CD4-positive, alpha-beta memory T cell (primary cell): ENCODE measurements at regions not wholly inside any gene's neighbourhood (a gene's known extent, or its start where the extent isn't known, plus 50 kb on each side); places are given as distances from the start of the nearest gene placed in this dataset.

Experiments used
- CTCF ChIA-PET: fragments of 350-600 bp; sonication (Branson Sonifier 250); formaldehyde crosslinking; loops from one replicate; lab custom pipeline; 2021; ENCODE audit warnings: inconsistent platforms; ENCODE audit not compliant: partially characterized antibody; lab: Charles Lee
- POLR2A ChIA-PET: fragments of 350-600 bp; sonication (Branson Sonifier 250); formaldehyde crosslinking; loops from one replicate; lab custom pipeline; 2021; ENCODE audit not compliant: partially characterized antibody; lab: Charles Lee
- DNase-seq, 5 donors: peaks; one replicate each; pipeline versions ENCODE4 v3.0.0 to v3.0.0-alpha.2; 2020 to 2022; ENCODE audit warnings: mixed read lengths in 1 of 5
- H3K27ac ChIP-seq: one replicate; pipeline ENCODE4 v1.7.0; 2013; ENCODE audit warnings: low read depth, low read length
- H3K27me3 ChIP-seq: 2 replicates; pipeline ENCODE4 v1.7.0; 2013; ENCODE audit warnings: mild to moderate bottlenecking, low read length, moderate library complexity; ENCODE audit not compliant: insufficient read depth
- H3K36me3 ChIP-seq: 2 replicates; pipeline ENCODE4 v1.7.0; 2013; ENCODE audit warnings: mild to moderate bottlenecking, low read length, moderate library complexity; ENCODE audit not compliant: insufficient read depth
- H3K4me1 ChIP-seq: 2 replicates; pipeline ENCODE4 v1.7.0; 2013; ENCODE audit warnings: mild to moderate bottlenecking, low read length, moderate library complexity; ENCODE audit not compliant: insufficient read depth
- H3K4me3 ChIP-seq, 2 donors: one replicate each; pipeline ENCODE4 v1.7.0; 2013; ENCODE audit warnings: low read length in 2 of 2, mild to moderate bottlenecking in 1 of 2
- H3K9me3 ChIP-seq, 2 donors: one replicate each; pipeline ENCODE4 v1.7.0; 2013; ENCODE audit warnings: low read length in 2 of 2, control low read depth in 1 of 2; ENCODE audit not compliant: control insufficient read depth in 1 of 2
- H3K27ac Mint-ChIP-seq, 7 donors: one replicate each; pipeline ENCODE4 v1.8.0; 2020 to 2021; ENCODE audit warnings: mixed read lengths in 7 of 7, mild to moderate bottlenecking in 6 of 7, inconsistent platforms in 3 of 7, moderate library complexity in 3 of 7
- H3K27me3 Mint-ChIP-seq, 2 donors: one replicate each; pipeline ENCODE4 v1.8.0; 2020 to 2021; ENCODE audit warnings: mixed read lengths in 2 of 2
- H3K36me3 Mint-ChIP-seq, 2 donors: one replicate each; pipeline ENCODE4 v1.8.0; 2020 to 2021; ENCODE audit warnings: mixed read lengths in 2 of 2, inconsistent platforms in 1 of 2, mild to moderate bottlenecking in 1 of 2
- H3K4me1 Mint-ChIP-seq, 4 donors: one replicate each; pipeline ENCODE4 v1.8.0; 2020 to 2021; ENCODE audit warnings: mixed read lengths in 4 of 4, mild to moderate bottlenecking in 1 of 4
- H3K4me3 Mint-ChIP-seq, 8 donors: one replicate each; pipeline ENCODE4 v1.8.0; 2020 to 2021; ENCODE audit warnings: mixed read lengths in 8 of 8, mild to moderate bottlenecking in 7 of 8, moderate library complexity in 6 of 8, inconsistent platforms in 3 of 8
- H3K9me3 Mint-ChIP-seq, 8 donors: one replicate each; pipeline ENCODE4 v1.8.0; 2020 to 2021; ENCODE audit warnings: mixed read lengths in 8 of 8, mild to moderate bottlenecking in 5 of 8, inconsistent platforms in 3 of 8, moderate library complexity in 1 of 8
- intact Hi-C: fragments of 100-400 bp; cut with micrococcal nuclease; formaldehyde crosslinking; loops from one replicate; pipeline ENCODE4 v1.15.1; 2023

DNA sequence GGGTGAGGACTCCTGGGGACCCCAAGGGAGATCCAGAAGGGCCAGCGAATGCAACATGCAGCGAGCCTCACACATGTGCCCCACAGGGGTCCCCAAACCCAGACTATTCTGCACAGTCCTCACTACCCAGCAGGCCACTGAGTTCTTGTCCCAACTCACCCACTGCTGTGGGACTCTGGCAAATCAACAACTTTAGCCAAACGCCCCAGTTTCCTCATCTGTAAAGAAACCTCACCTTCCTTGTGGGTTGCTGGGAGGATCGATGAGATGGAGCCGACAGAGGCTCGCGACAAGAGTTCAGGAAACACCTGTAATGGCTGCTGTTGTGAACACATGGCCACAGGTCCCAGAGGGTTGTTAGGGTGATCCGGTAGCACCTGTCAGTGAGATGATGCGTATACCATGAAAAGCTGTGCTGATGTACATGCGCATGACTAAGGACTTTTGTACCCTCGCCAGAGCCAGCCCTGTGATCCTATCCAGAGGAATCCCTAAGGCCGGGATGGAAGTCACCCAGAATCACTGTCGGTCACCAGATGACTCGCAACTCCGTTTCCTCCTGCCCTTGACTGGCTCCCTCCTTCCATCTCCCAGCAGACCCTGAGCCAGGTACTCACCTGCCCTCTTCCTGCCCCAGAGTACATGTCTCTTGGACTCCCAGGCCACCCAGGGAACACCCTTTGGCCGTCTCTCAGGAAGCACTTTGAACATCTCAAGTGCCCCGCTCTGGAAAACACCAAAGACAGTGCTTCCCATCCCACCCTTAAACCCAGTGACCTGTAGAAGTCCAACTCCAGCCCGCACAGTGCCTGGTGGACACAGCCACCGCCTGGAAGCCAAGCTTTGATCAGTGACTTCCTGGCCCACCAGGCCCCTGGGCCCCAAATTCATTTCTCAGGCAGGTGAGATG, 103.3 kb upstream of the ID2 start:
- H3K9me3 Mint-ChIP-seq, result no peaks in the 10 kb centered on the region
- no peaks in the 10 kb centered on the region for H3K27me3 ChIP-seq
- intact Hi-C loops, result loop anchor here (10.0 kb wide), 1 partner anchor 106 kb away; the partner anchor contains the start of gene ID2
- H3K27me3 Mint-ChIP-seq, result peaks cover 0 to 2% of the 10 kb centered on the region in 2 donors
- no peak overlapping the region for H3K27ac Mint-ChIP-seq
- ChIA-PET POLR2A (no interaction called here), CTCF (no interaction called here)
- no peaks in the 10 kb centered on the region for H3K36me3 ChIP-seq
- peaks cover 26 to 60% (median 39%) of the 10 kb centered on the region in 4 donors for H3K4me1 Mint-ChIP-seq
- no peaks in the 10 kb centered on the region for H3K9me3 ChIP-seq
- H3K27ac ChIP-seq, result no peak overlapping the region
- H3K4me1 ChIP-seq, result peaks cover 27% of the 10 kb centered on the region
- no peak overlapping the region for H3K4me3 Mint-ChIP-seq
- no peak for DNase-seq
- no peak overlapping the region for H3K4me3 ChIP-seq
- no peaks in the 10 kb centered on the region for H3K36me3 Mint-ChIP-seq

DNA sequence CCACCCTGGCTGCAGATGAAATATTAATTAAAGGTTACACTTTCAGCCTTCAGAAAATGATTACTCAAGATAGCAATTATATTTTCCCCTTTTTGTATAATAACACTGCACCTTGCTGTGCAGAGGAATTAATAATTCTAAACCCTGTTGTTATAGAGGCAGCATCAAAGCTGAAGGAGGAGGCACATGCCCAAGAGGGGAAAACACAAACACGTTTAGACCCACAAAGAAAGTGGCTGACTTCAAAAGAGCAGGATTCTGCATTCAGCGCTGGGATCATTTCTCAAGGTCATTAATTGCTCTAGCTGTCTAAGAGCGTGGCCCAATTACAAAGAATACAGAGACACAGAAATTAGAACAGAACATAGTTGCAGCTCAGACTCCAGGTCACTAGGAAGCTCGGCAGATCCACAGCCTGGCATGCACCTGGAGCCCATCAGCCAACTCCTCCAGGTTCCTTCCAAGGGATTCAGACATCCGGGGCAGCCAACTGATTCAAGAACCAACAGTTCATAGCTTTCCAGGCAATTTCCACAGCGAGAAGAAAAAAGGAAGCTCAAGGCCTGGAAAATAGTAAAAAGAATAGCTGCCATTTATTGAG, 102.3 kb upstream of the ID2 start:
- H3K4me1 ChIP-seq, result peaks cover 26% of the 10 kb centered on the region
- POLR2A ChIA-PET, result no interaction called here

DNA sequence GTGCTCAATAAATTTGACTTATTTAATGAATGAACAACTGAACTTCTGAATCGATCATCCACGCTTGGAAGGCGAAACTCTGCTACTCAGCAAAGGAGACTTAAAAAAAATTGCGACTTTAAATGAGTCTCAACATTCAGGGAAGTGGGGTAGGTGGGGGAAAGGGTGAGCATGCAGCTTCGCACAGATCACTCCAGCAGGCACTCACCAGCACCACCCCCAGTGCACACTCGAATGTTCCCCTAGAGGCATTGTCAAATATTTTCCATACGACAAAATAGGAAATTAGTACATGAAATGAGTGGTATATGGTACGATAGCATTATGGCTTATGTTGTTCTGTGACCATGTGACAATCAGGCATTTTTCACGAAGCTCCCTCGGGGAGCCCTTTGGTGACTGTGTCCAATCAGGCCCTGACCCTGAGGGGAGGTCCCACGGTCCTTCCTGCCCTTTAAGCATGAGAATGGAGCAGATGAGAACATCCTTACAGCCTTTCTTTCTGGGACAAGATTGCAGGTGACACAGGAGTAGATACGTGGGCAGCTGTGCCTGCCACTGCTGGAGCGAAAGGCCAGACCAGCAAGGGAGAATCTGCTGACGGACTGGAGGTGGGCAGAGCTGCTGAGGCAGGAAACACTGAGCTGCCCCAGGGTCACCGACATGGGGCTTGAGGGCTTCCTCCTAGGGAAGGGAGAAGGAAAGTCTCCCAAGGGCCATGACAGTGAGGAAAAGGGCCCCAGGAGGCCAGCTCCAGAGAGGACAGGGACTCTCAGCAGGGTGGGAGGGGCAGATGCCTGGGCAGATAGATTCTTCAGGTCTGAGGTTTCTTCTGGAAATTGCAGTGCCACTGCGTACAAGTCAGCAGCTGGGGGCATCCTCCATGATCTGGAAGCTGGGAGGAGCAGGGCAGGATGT, 101.3 kb upstream of the ID2 start:
- H3K27me3 ChIP-seq, result no peaks in the 10 kb centered on the region
- intact Hi-C loops, result no loop called here
- peaks cover 16% of the 10 kb centered on the region for H3K4me1 ChIP-seq
- peak overlapping the region in 4 of 7 donors; percentile 21 to 62 (median 30) for H3K27ac Mint-ChIP-seq
- no peak for DNase-seq
- H3K27ac ChIP-seq, result no peak overlapping the region
- CTCF ChIA-PET, result interaction anchor here (1.1 to 1.2 kb wide), 2 partner anchors 856 to 1118 kb away, joined by 3 read pairs; no protein-coding TSS in a partner anchor
- H3K4me3 Mint-ChIP-seq, result no peak overlapping the region
- H3K4me1 Mint-ChIP-seq, result peaks cover 18 to 50% (median 31%) of the 10 kb centered on the region in 4 donors
- H3K27me3 Mint-ChIP-seq, result peaks cover 0 to 4% of the 10 kb centered on the region in 2 donors
- no peak overlapping the region for H3K4me3 ChIP-seq
- H3K36me3 Mint-ChIP-seq, result no peaks in the 10 kb centered on the region
- no peaks in the 10 kb centered on the region for H3K9me3 ChIP-seq
- no peaks in the 10 kb centered on the region for H3K36me3 ChIP-seq
- H3K9me3 Mint-ChIP-seq, result no peaks in the 10 kb centered on the region
- POLR2A ChIA-PET, result no interaction called here

More for the DNA sequence above, 102.3 kb upstream of the ID2 start:
- intact Hi-C loops, result loop anchor here (10.0 kb wide), 1 partner anchor 105 kb away; the partner anchor contains the start of gene ID2
- no peaks in the 10 kb centered on the region for H3K9me3 Mint-ChIP-seq
- peaks cover 0 to 4% of the 10 kb centered on the region in 2 donors for H3K27me3 Mint-ChIP-seq
- no peaks in the 10 kb centered on the region for H3K36me3 Mint-ChIP-seq
- Histone ChIP-seq H3K27me3 (no peaks in the 10 kb centered on the region), H3K4me3 (no peak overlapping the region), H3K36me3 (no peaks in the 10 kb centered on the region), H3K9me3 (no peaks in the 10 kb centered on the region), H3K27ac (no peak overlapping the region)
- CTCF ChIA-PET, result interaction anchor here (1.1 kb wide), 1 partner anchor 855 kb away, joined by 3 read pairs; no protein-coding TSS in a partner anchor
- peak overlapping the region in 1 of 7 donors; percentile 21 for H3K27ac Mint-ChIP-seq
- peaks cover 27 to 60% (median 38%) of the 10 kb centered on the region in 4 donors for H3K4me1 Mint-ChIP-seq
- no peak overlapping the region for H3K4me3 Mint-ChIP-seq
- no peak for DNase-seq

DNA sequence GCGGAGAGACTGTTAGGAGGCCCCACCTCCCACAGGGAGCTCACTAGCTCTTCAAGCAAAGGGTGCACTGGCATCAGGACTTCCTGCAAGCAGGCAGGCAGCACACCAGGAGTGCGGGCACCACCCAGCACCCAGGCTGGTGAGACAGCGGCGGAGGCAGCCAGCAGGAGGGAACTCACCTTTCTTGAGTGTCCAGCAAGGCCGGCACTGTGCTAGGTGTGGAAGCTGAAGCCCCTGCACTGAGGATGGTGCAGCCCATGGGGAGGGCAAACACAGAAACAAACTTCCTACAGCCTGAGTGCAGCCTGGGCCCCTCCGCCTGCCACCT, 100.7 kb upstream of the ID2 start:
- ChIA-PET CTCF (interaction anchor here (1.2 kb wide), 1 partner anchor 1118 kb away, joined by 3 read pairs; no protein-coding TSS in a partner anchor), POLR2A (no interaction called here)
- Histone ChIP-seq H3K4me3 (no peak overlapping the region), H3K9me3 (no peaks in the 10 kb centered on the region), H3K27me3 (no peaks in the 10 kb centered on the region), H3K4me1 (peaks cover 16% of the 10 kb centered on the region), H3K36me3 (no peaks in the 10 kb centered on the region), H3K27ac (no peak overlapping the region)
- Mint-ChIP-seq H3K4me3 (no peak overlapping the region), H3K4me1 (peaks cover 12 to 49% (median 29%) of the 10 kb centered on the region in 4 donors), H3K36me3 (no peaks in the 10 kb centered on the region), H3K9me3 (no peaks in the 10 kb centered on the region), H3K27me3 (peaks cover 0 to 5% of the 10 kb centered on the region in 2 donors), H3K27ac (peak overlapping the region in 2 of 7 donors; percentile 32 to 41)
- no peak for DNase-seq
- intact Hi-C loops, result no loop called here

DNA sequence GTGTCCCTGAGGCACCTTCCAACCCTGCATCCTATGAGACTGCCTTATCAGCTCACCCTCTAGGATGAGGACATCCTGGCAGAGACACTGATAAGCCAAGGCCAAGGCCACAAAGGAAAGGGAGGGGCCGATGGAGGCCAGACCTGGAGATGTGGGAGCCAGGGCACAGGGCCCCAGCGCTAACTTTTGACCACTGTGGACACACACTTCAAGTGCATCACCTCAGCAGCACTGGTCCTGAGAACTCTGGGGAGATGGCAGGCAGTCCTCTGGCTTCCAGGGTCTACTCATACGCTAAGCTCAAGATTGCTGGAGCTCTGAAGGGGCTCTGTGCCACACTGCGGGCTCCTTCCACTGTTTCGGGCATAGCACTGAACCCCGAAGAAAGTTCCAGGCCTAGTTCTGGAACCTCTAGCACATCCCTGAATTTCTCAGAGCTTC, 100.2 kb upstream of the ID2 start:
- Histone ChIP-seq H3K9me3 (no peaks in the 10 kb centered on the region), H3K27ac (no peak overlapping the region), H3K4me3 (no peak overlapping the region), H3K36me3 (no peaks in the 10 kb centered on the region), H3K4me1 (peaks cover 16% of the 10 kb centered on the region), H3K27me3 (no peaks in the 10 kb centered on the region)
- peaks cover 8 to 48% (median 27%) of the 10 kb centered on the region in 4 donors for H3K4me1 Mint-ChIP-seq
- no peaks in the 10 kb centered on the region for H3K36me3 Mint-ChIP-seq
- intact Hi-C loops, result no loop called here
- H3K9me3 Mint-ChIP-seq, result no peaks in the 10 kb centered on the region
- POLR2A ChIA-PET, result no interaction called here
- H3K27ac Mint-ChIP-seq, result no peak overlapping the region
- CTCF ChIA-PET, result interaction anchor here (1.2 kb wide), 1 partner anchor 1119 kb away, joined by 3 read pairs; no protein-coding TSS in a partner anchor
- peaks cover 0 to 4% of the 10 kb centered on the region in 2 donors for H3K27me3 Mint-ChIP-seq
- H3K4me3 Mint-ChIP-seq, result no peak overlapping the region
- no peak for DNase-seq

DNA sequence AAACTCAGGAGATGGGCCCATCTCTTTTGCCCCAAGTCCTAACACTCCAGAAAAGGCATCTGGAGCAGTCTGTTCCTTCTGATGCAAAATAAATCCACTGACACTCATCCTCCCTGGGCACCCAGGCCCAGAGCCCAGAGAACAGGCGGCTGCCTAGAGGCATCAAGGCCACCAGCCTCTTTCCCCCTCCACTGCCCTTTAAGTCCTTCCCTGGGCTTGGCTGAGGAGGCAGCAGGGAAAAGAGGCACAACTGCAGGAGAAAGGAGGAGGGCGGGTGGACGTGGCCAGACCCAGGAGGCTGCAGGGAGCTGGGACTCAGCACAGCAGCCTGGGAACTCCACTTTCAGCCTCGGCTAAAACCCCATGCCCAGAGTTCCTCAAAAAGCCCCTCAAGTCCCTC, 99.7 kb upstream of the ID2 start:
- Histone ChIP-seq H3K27ac (no peak overlapping the region), H3K4me3 (no peak overlapping the region), H3K4me1 (peaks cover 11% of the 10 kb centered on the region), H3K36me3 (no peaks in the 10 kb centered on the region), H3K9me3 (no peaks in the 10 kb centered on the region), H3K27me3 (no peaks in the 10 kb centered on the region)
- Mint-ChIP-seq H3K9me3 (no peaks in the 10 kb centered on the region), H3K4me3 (no peak overlapping the region), H3K27me3 (peaks cover 0 to 4% of the 10 kb centered on the region in 2 donors), H3K27ac (peak overlapping the region in 1 of 7 donors; percentile 6), H3K4me1 (peaks cover 4 to 42% (median 21%) of the 10 kb centered on the region in 4 donors), H3K36me3 (no peaks in the 10 kb centered on the region)
- POLR2A ChIA-PET, result interaction anchor here (0.9 kb wide), 1 partner anchor 110 kb away, joined by 3 read pairs; no protein-coding TSS in a partner anchor
- DNase-seq, result no peak
- CTCF ChIA-PET, result no interaction called here
- intact Hi-C loops, result no loop called here
